HCT116 (cell line): ENCODE measurements at regions not wholly inside any gene's neighbourhood (a gene's known extent, or its start where the extent isn't known, plus 50 kb on each side); places are given as distances from the start of the nearest gene placed in this dataset.

Experiments used
- ATAC-seq: fragments of 200-7000 bp; cut with Tn5 transposase; 2 replicates; pipeline ENCODE4 v1.9.1; 2020; ENCODE audit warnings: mild to moderate bottlenecking, moderate library complexity
- BruUV-seq: library from RNA; stranded (reverse); fragments of 400-500 nt; replicated peaks from 2 replicates; lab custom pipeline; 2021; lab: Mats Ljungman, UMichigan
- CTCF ChIA-PET: fragments of 300-600 bp; sonication (Branson Sonifier 250); formaldehyde crosslinking; loops from one replicate; lab custom pipeline; 2021; ENCODE audit warnings: antibody characterized with exemption; lab: Charles Lee
- POLR2A ChIA-PET: fragments of 300-600, 350-600 bp; sonication (Branson Sonifier 250); formaldehyde crosslinking; loops from one replicate; lab custom pipeline; 2021; ENCODE audit warnings: antibody characterized with exemption; lab: Charles Lee
- RAD21 ChIA-PET, 2 experiments: fragments of 300-600 bp; sonication (Branson Sonifier 250); formaldehyde crosslinking; loops; one replicate each; lab custom pipeline; 2023; ENCODE audit warnings: low total read pairs in 2 of 2; ENCODE audit not compliant: uncharacterized antibody in 2 of 2, unreplicated experiment in 2 of 2, low non-redundant PET in 1 of 2; lab: Charles Lee
- DNase-seq: peaks from one replicate; pipeline ENCODE4 v3.0.0-alpha.2; 2010; ENCODE audit warnings: low read depth, low spot score
- H2AFZ ChIP-seq: fragments of 200-600 bp; shearing (Covaris generic), sonication (generic); 2 replicates; pipeline ENCODE4 v1.6.1; 2017; ENCODE audit warnings: low read depth, mixed run types, mixed read lengths, antibody characterized with exemption, low read length; ENCODE audit not compliant: poor library complexity, severe bottlenecking
- H3K27ac ChIP-seq: 2 replicates; pipeline ENCODE4 v1.5.1; 2012; ENCODE audit warnings: low read depth, low read length
- H3K27me3 ChIP-seq: fragments of 200-600 bp; sonication (generic); 2 replicates; pipeline ENCODE4 v1.6.1; 2016; ENCODE audit warnings: mixed run types, low read length, mixed read lengths; ENCODE audit not compliant: insufficient read depth
- H3K36me3 ChIP-seq, 2 experiments: fragments of 200-500 bp in 1 of 2; fragments of 200-600 bp in 1 of 2; sonication (Bioruptor generic) in 1 of 2; sonication (generic) in 1 of 2; 2 replicates each; pipeline versions ENCODE4 v1.5.1 to v1.6.1; 2014 to 2016; ENCODE audit warnings: low read length in 2 of 2, inconsistent platforms in 1 of 2, mixed read lengths in 1 of 2, mixed run types in 1 of 2; ENCODE audit not compliant: insufficient read depth in 2 of 2, control insufficient read depth in 1 of 2
- H3K4me1 ChIP-seq, 2 experiments: fragments of 200-600 bp in 1 of 2; sonication (generic) in 1 of 2; 2 replicates each; pipeline versions ENCODE4 v1.5.1 to v1.6.1; 2012 to 2017; ENCODE audit warnings: low read length in 2 of 2, inconsistent platforms in 1 of 2, mild to moderate bottlenecking in 1 of 2, mixed read lengths in 1 of 2, mixed run types in 1 of 2, moderate library complexity in 1 of 2; ENCODE audit not compliant: insufficient read depth in 2 of 2, control insufficient read depth in 1 of 2
- H3K4me2 ChIP-seq: fragments of 200-600 bp; sonication (generic); 2 replicates; pipeline ENCODE4 v1.6.1; 2017; ENCODE audit warnings: mixed run types, low read length, mixed read lengths
- H3K4me3 ChIP-seq, 2 experiments: fragments of 200-600 bp in 1 of 2; sonication (generic) in 1 of 2; replicated peaks in 1 of 2; 2 replicates each; pipeline ENCODE4 v1.5.1; 2011 to 2016; ENCODE audit warnings: low read length in 2 of 2, control low read depth in 1 of 2, low read depth in 1 of 2, mild to moderate bottlenecking in 1 of 2, mixed read lengths in 1 of 2, mixed run types in 1 of 2
- H3K79me2 ChIP-seq: fragments of 200-600 bp; sonication (generic); 2 replicates; pipeline ENCODE4 v1.6.1; 2017; ENCODE audit warnings: mild to moderate bottlenecking, mixed run types, low read length, moderate library complexity, mixed read lengths; ENCODE audit not compliant: insufficient read depth
- H3K9ac ChIP-seq: fragments of 200-600 bp; sonication (generic); 2 replicates; pipeline ENCODE4 v1.6.1; 2016; ENCODE audit warnings: low read length, mixed read lengths
- H3K9me2 ChIP-seq: fragments of 200-600 bp; sonication (generic), shearing (Covaris generic); 2 replicates; pipeline ENCODE4 v1.6.1; 2017; ENCODE audit warnings: mixed run types, mild to moderate bottlenecking, moderate library complexity; ENCODE audit not compliant: insufficient read depth
- H3K9me3 ChIP-seq, 2 experiments: fragments of 200-500 bp in 1 of 2; fragments of 200-600 bp in 1 of 2; sonication (Bioruptor generic) in 1 of 2; sonication (generic) in 1 of 2; 2 replicates each; pipeline ENCODE4 v1.6.1; 2014 to 2017; ENCODE audit warnings: low read length in 2 of 2, mixed read lengths in 2 of 2, inconsistent platforms in 1 of 2, low read depth in 1 of 2, mild to moderate bottlenecking in 1 of 2, mixed run types in 1 of 2, moderate library complexity in 1 of 2; ENCODE audit not compliant: control insufficient read depth in 1 of 2, insufficient read depth in 1 of 2
- H4K20me1 ChIP-seq: fragments of 200-600 bp; sonication (generic), shearing (Covaris generic); 2 replicates; pipeline ENCODE4 v1.6.1; 2017; ENCODE audit warnings: mixed run types, mild to moderate bottlenecking, moderate library complexity; ENCODE audit not compliant: insufficient read depth
- CBX3 ChIP-seq: IDR thresholded peaks from 2 replicates; pipeline ENCODE4 v1.6.1; 2012; ENCODE audit warnings: low read depth
- EGR1 ChIP-seq: IDR thresholded peaks from 2 replicates; pipeline ENCODE4 v1.6.1; 2012; ENCODE audit warnings: low read depth
- ELF1 ChIP-seq: IDR thresholded peaks from 2 replicates; pipeline ENCODE4 v1.6.1; 2012; ENCODE audit warnings: low read depth, borderline replicate concordance
- EZH2 ChIP-seq: fragments of 200-600 bp; sonication (generic); IDR thresholded peaks from 2 replicates; pipeline ENCODE4 v1.6.1; 2017; ENCODE audit warnings: antibody characterized with exemption, mixed run types
- POLR2A ChIP-seq: IDR thresholded peaks from 2 replicates; pipeline ENCODE4 v1.7.0; 2011; ENCODE audit warnings: borderline replicate concordance; ENCODE audit not compliant: insufficient read depth, insufficient read length; ENCODE audit errors: extremely low read depth
- POLR2AphosphoS5 ChIP-seq: IDR thresholded peaks from 2 replicates; pipeline ENCODE4 v1.6.1; 2011; ENCODE audit warnings: mild to moderate bottlenecking, low read depth, low read length, moderate library complexity
- RAD21 ChIP-seq: IDR thresholded peaks from 2 replicates; pipeline ENCODE4 v1.6.1; 2012; ENCODE audit warnings: low read depth, mild to moderate bottlenecking
- SIN3A ChIP-seq: IDR thresholded peaks from 2 replicates; pipeline ENCODE4 v1.6.1; 2012; ENCODE audit warnings: low read depth
- SRF ChIP-seq: IDR thresholded peaks from 2 replicates; pipeline ENCODE4 v1.6.1; 2012; ENCODE audit warnings: low read depth
- TCF7L2 ChIP-seq: IDR thresholded peaks from 2 replicates; pipeline ENCODE4 v1.7.0; 2011; ENCODE audit warnings: borderline replicate concordance, inconsistent platforms; ENCODE audit not compliant: insufficient read depth, insufficient read length; ENCODE audit errors: extremely low read depth
- YY1 ChIP-seq: IDR thresholded peaks from 2 replicates; pipeline ENCODE4 v1.6.1; 2011; ENCODE audit warnings: low read length, low read depth, moderate library complexity, mild to moderate bottlenecking; ENCODE audit not compliant: insufficient replicate concordance; ENCODE audit errors: extremely low read depth
- intact Hi-C: fragments of 100-400 bp; cut with micrococcal nuclease; formaldehyde crosslinking; loops from 2 replicates; pipeline ENCODE4 v1.10.0; 2022
- TF ChIP-seq, protein P1 (sequence below): IDR thresholded peaks from 2 replicates; pipeline ENCODE4 v1.6.1; 2012
- TF ChIP-seq, protein P2 (sequence below), 3 experiments: fragments of 200-600 bp in 1 of 3; sonication (generic) in 1 of 3; IDR thresholded peaks in 2 of 3; conservative IDR thresholded peaks in 1 of 3; 2 replicates each; pipeline ENCODE4 v1.5.1; 2012 to 2017; ENCODE audit warnings: low read depth in 2 of 3, low read length in 2 of 3, antibody characterized with exemption in 1 of 3, borderline replicate concordance in 1 of 3, control low read depth in 1 of 3, mild to moderate bottlenecking in 1 of 3, mixed read lengths in 1 of 3, mixed run types in 1 of 3, moderate library complexity in 1 of 3; ENCODE audit not compliant: insufficient read depth in 1 of 3

- Histone ChIP-seq H3K27me3 (no peaks in the 10 kb centered on the region), H3K36me3 (no peaks in the 10 kb centered on the region), H4K20me1 (no peaks in the 10 kb centered on the region), H3K9ac (no peak overlapping the region), H3K4me1 (no peaks in the 10 kb centered on the region), H3K9me2 (no peaks in the 10 kb centered on the region), H3K4me3 (no peak overlapping the region), H3K27ac (no peak overlapping the region), H3K4me2 (no peak overlapping the region), H3K9me3 (no peaks in the 10 kb centered on the region), H3K79me2 (no peaks in the 10 kb centered on the region), H2AFZ (no peak overlapping the region)
- intact Hi-C loops: no loop called here
- ChIA-PET RAD21 (no interaction called here), CTCF (no interaction called here), POLR2A (no interaction called here)
- ATAC-seq (no peak), DNase-seq (no peak)
- no TSS peak for BruUV-seq
- no peak for TF ChIP-seq EGR1
- TF ChIP-seq EZH2: no peak
- TF ChIP-seq SIN3A: no peak
- TF ChIP-seq SRF: no peak
- no peak for TF ChIP-seq RAD21
- TF ChIP-seq POLR2AphosphoS5: no peak
- no peak for TF ChIP-seq YY1
- TF ChIP-seq, protein P1, sequence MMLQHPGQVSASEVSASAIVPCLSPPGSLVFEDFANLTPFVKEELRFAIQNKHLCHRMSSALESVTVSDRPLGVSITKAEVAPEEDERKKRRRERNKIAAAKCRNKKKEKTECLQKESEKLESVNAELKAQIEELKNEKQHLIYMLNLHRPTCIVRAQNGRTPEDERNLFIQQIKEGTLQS: no peak
- no peak for TF ChIP-seq TCF7L2
- TF ChIP-seq POLR2A: no peak
- no peak for TF ChIP-seq ELF1
- TF ChIP-seq, protein P2, sequence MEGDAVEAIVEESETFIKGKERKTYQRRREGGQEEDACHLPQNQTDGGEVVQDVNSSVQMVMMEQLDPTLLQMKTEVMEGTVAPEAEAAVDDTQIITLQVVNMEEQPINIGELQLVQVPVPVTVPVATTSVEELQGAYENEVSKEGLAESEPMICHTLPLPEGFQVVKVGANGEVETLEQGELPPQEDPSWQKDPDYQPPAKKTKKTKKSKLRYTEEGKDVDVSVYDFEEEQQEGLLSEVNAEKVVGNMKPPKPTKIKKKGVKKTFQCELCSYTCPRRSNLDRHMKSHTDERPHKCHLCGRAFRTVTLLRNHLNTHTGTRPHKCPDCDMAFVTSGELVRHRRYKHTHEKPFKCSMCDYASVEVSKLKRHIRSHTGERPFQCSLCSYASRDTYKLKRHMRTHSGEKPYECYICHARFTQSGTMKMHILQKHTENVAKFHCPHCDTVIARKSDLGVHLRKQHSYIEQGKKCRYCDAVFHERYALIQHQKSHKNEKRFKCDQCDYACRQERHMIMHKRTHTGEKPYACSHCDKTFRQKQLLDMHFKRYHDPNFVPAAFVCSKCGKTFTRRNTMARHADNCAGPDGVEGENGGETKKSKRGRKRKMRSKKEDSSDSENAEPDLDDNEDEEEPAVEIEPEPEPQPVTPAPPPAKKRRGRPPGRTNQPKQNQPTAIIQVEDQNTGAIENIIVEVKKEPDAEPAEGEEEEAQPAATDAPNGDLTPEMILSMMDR (IDR thresholded peaks at IDR 0.05 in 2 of 3, conservative IDR thresholded peaks at IDR 0.05 in 1 of 3; ENCODE audit: borderline replicate concordance in 1 of 3, insufficient read depth in 1 of 3, low read depth in 2 of 3, low read length in 2 of 3): no peak
- no peak for TF ChIP-seq CBX3
Observed at GRCh38 chr6:127404594-127405178, 54.5 kb downstream of the KIAA0408 start.
